ENCODE measurements at regions not wholly inside any gene's neighbourhood (a gene's known extent, or its start where the extent isn't known, plus 50 kb on each side); places are given as distances from the start of the nearest gene placed in this dataset.

DNA sequence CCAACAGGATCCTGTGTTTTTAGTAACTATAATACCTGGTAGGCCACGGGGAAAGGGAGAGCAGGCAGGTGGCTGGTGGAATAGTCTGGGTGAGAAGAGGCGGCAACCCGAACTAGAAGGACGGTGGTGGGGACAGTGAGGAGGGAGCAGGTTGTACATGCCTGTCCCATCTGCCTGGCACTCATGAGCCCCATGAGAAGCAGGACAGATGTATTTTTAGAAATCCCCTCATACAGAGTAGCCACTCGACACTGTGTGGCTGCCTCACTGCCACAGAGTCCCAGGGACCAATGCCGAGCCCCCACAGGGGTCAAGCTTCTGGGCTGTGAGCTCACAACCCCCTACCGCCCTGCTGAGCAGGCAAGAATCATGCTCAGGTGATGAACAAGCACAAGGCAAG lies 136.6 kb downstream of the SEC61B start:
- DNase-seq (ENCODE audit: low read depth), result no peak
- no peak overlapping the region for H3K4me3 ChIP-seq (ENCODE audit: low read depth, low read length)
- TF ChIP-seq, protein P1, sequence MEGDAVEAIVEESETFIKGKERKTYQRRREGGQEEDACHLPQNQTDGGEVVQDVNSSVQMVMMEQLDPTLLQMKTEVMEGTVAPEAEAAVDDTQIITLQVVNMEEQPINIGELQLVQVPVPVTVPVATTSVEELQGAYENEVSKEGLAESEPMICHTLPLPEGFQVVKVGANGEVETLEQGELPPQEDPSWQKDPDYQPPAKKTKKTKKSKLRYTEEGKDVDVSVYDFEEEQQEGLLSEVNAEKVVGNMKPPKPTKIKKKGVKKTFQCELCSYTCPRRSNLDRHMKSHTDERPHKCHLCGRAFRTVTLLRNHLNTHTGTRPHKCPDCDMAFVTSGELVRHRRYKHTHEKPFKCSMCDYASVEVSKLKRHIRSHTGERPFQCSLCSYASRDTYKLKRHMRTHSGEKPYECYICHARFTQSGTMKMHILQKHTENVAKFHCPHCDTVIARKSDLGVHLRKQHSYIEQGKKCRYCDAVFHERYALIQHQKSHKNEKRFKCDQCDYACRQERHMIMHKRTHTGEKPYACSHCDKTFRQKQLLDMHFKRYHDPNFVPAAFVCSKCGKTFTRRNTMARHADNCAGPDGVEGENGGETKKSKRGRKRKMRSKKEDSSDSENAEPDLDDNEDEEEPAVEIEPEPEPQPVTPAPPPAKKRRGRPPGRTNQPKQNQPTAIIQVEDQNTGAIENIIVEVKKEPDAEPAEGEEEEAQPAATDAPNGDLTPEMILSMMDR (IDR thresholded peaks at IDR 0.05; ENCODE audit: insufficient read depth, low read length), result no peak

DNA sequence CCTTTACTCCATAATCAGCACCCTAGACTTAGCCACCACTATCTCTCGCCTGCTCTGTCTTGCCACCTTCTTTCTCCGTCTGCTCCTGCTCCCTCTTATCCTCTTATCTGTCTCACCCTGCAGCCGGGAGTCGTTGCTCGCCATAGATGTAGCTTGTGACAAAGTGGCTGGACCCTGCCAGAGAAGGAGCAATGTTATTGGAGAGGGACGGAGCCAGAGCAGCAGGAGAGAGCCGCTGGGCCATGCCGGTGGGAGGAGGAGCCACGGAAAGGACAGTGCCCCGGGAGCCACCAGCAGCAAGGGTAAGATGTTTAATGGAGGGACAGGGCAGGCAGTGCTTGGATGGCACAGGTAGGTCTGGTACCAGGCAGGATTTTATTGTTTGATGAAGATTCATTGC lies 137.3 kb downstream of the SEC61B start:
- TF ChIP-seq, protein P1 (IDR thresholded peaks at IDR 0.05; ENCODE audit: insufficient read depth, low read length), result no peak
- H3K4me3 ChIP-seq (ENCODE audit: low read depth, low read length), result no peak overlapping the region
- DNase-seq (ENCODE audit: low read depth), result no peak

DNA sequence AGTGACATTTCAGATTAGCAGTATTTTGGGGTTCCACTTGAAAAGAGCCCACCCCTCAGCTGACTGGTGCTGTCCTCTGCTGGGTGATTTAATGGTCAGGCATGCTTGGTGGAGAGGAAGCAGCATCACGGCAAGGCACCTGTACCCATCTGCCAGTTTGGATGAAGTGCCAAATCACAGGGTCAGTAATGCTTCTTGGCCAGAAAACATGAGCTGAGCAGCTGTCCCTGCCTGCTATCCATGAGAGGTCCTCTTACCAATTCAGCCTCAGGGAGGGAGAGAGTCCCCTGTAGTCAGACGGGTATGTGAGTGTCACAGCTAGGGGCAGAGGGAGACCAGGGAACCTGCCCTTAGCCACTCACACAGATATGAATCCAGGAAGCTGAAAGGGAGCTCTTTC lies 137.9 kb downstream of the SEC61B start:
- H3K4me3 ChIP-seq (ENCODE audit: low read depth, low read length), result no peak overlapping the region
- TF ChIP-seq, protein P1 (IDR thresholded peaks at IDR 0.05; ENCODE audit: insufficient read depth, low read length), result no peak
- no peak for DNase-seq (ENCODE audit: low read depth)

DNA sequence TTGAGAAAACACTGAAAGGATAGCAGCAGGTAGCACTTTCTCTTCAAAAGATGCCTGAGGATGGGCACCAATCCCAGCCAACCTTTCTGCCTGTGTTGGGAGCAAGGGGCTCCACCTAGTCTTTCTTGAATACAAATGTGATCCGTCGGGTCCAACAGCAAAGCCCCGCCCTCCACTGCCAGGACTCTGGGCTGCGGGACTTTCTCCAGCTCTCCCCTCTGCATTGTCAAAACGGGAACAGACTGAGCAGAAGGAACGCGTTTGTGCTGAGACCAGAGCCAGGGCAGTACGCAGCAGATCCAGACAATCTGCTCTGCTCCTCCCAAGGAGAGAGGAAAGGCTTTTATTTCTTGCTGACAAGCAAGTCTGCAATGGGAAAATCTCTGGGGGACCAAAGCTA lies 139.7 kb downstream of the SEC61B start:
- no peak for DNase-seq (ENCODE audit: low read depth)
- TF ChIP-seq, protein P1 (IDR thresholded peaks at IDR 0.05; ENCODE audit: insufficient read depth, low read length), result no peak
- no peak overlapping the region for H3K4me3 ChIP-seq (ENCODE audit: low read depth, low read length)

DNA sequence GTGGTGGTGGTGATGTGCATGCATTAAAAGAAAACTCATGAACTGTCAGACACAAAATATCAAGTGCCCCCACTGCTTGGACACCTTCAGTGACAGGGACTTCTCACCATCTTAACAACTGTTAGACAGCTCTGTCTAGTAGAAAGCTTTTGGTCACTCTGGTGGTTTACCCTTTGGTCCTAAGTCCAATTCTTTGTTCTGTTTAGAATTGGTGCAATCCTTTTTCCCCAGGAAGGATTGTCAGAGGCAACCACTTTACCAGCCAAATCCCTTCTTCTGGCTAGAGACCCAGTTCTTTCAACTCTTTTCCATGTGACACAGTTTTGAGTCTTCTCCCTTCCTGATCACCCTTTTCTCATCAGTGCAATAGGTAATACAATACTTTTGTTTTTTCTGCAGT lies 140.2 kb downstream of the SEC61B start:
- H3K4me3 ChIP-seq (ENCODE audit: low read depth, low read length), result no peak overlapping the region
- TF ChIP-seq, protein P1 (IDR thresholded peaks at IDR 0.05; ENCODE audit: insufficient read depth, low read length), result no peak
- no peak for DNase-seq (ENCODE audit: low read depth)

DNA sequence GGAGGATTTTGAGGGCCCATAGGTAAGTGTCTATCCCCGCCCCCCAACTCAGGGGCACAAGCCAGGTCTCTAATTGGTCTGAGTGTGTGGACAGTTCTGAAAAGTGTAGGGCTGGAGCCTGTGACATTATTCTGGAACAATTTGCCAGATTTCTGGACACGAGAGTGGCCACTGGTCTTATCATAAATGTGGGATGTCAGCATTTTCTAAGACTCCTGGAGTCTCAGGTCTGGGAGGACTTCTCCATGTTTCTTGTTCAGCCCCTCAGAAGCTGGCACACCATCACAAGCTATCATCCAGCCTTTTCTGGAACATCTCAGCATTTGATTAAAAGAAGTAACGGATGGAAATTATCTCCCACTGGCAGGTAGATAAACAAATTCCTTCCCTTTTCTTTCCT lies 141.4 kb downstream of the SEC61B start:
- no peak for DNase-seq (ENCODE audit: low read depth)
- TF ChIP-seq, protein P1 (IDR thresholded peaks at IDR 0.05; ENCODE audit: insufficient read depth, low read length), result no peak

DNA sequence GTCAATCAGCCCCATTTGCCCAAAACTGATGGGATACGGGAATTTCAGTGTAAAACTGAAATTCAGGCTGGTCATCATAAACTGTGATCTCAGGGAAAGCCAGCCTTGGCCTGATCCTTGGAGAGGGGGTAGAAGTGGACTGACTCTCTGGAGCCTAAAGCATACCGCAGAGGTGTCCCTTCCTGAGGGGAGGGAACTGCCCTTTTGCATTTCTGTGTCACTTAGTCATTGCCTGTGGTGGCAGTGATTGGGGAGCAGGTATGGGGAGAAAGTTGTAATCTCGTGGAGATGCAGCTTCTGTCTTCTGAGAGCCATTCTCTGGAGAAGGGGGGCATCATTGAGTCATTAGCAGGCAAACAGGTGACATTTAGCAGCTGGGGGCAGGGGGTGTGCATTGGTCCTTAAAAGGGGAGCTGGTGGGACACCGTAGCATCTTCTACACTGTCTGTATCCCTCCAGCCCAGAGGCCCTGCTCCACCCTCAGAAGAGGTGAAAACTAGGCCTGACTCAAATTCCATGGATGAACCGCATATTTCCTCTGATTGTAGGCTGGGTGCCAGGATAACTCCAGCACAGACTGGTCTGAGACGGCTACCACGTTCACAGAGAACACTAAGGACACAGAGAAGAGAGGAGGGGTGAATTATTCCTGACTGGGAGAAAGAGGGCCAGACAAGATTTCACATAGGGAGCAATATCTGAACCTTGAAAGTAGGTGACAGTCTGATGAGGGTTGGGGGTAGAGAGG lies 143.3 kb downstream of the SEC61B start:
- TF ChIP-seq, protein P1 (IDR thresholded peaks at IDR 0.05; ENCODE audit: insufficient read depth, low read length), result no peak
- DNase-seq (ENCODE audit: low read depth), result peak; percentile 30
- H3K4me3 ChIP-seq (ENCODE audit: low read depth, low read length), result no peak overlapping the region

More for the DNA sequence above, 141.4 kb downstream of the SEC61B start:
- no peak overlapping the region for H3K4me3 ChIP-seq (ENCODE audit: low read depth, low read length)
